Pancreas (tissue), 10 donors: ENCODE measurements at regions not wholly inside any gene's neighbourhood (a gene's known extent, or its start where the extent isn't known, plus 50 kb on each side); places are given as distances from the start of the nearest gene placed in this dataset.
"Not testable (repeated sequence)": the region's sequence is repeated elsewhere in the genome, so short reads cannot be mapped to it uniquely, and the experiment has no call there.

ENCODE experiments used
- ATAC-seq, 4 donors: fragments of 200-7000 bp; cut with Tn5 transposase; one replicate each; pipeline versions ENCODE4 v1.8.0 to v1.9.1; 2020; ENCODE audit warnings: mild to moderate bottlenecking in 4 of 4, moderate library complexity in 4 of 4
- DNase-seq, 6 donors: peaks; one replicate each; pipeline ENCODE4 v3.0.0-alpha.2; 2020
- FAIRE-seq: peaks from 2 replicates; lab custom pipeline; 2012; peaks lifted over from hg19 to GRCh38; lab: Jason Lieb, UNC
- H3K27ac ChIP-seq, 4 donors: fragments of 200-600 bp; sonication (generic); 1 replicate in 3 of 4; 2 replicates in 1 of 4; pipeline versions ENCODE4 v1.5.0 to v1.8.0; 2020
- H3K27me3 ChIP-seq, 4 donors: fragments of 200-600 bp; one replicate each; pipeline ENCODE4 v1.8.0; 2021
- H3K36me3 ChIP-seq, 3 donors: fragments of 200-600 bp; sonication (generic) in 1 of 3; one replicate each; pipeline versions ENCODE4 v1.5.0 to v1.8.0; 2020 to 2021
- H3K4me1 ChIP-seq, 3 donors: fragments of 200-600 bp; one replicate each; pipeline ENCODE4 v1.8.0; 2021
- H3K4me3 ChIP-seq, 4 donors: fragments of 200-600 bp; sonication (generic) in 2 of 4; one replicate each; pipeline versions ENCODE4 v1.5.0 to v1.8.0; 2020 to 2021
- H3K9me3 ChIP-seq, 4 donors: fragments of 200-600 bp; one replicate each; pipeline ENCODE4 v1.8.0; 2021
- WGBS, 2 donors: extraction: QIAGEN DNeasy Blood & Tissue Kit; methylation state at CpG; one replicate each; pipeline ENCODE4 v1.1.7; 2013; 5-methylcytosine and 5-hydroxymethylcytosine counted together
- intact Hi-C, 3 donors: fragments of 100-400 bp; cut with DNase I; formaldehyde crosslinking; loops; one replicate each; pipeline versions ENCODE4 v1.11.1 to v1.14.2; 2022
- TF ChIP-seq, protein P1 (sequence below), 4 donors: fragments of 200-600 bp; sonication (generic) in 3 of 4; IDR thresholded peaks; one replicate each; pipeline versions ENCODE4 v1.5.0 to v1.8.0; 2021; ENCODE audit warnings: antibody characterized with exemption in 4 of 4
- donor health status: healthy with polysubstance abuse.
- donor health status: DM: no; HTN: no; CAD: no; lungs with moderate emphysema.
- donor health status: DM: no; HTN: no; CAD: no.
- donor health status: control.
- donor health status: control.
- donor health status: Bipolar disorder and iron deficiency.
- donor health status: DM: yes; HTN: yes; CAD: no.
- donor health status: DM: no; HTN: no; CAD: no.
- donor health status: DM: no; HTN: no; CAD: no.
- donor health status: DM: yes; HTN: yes; CAD: no.

DNA sequence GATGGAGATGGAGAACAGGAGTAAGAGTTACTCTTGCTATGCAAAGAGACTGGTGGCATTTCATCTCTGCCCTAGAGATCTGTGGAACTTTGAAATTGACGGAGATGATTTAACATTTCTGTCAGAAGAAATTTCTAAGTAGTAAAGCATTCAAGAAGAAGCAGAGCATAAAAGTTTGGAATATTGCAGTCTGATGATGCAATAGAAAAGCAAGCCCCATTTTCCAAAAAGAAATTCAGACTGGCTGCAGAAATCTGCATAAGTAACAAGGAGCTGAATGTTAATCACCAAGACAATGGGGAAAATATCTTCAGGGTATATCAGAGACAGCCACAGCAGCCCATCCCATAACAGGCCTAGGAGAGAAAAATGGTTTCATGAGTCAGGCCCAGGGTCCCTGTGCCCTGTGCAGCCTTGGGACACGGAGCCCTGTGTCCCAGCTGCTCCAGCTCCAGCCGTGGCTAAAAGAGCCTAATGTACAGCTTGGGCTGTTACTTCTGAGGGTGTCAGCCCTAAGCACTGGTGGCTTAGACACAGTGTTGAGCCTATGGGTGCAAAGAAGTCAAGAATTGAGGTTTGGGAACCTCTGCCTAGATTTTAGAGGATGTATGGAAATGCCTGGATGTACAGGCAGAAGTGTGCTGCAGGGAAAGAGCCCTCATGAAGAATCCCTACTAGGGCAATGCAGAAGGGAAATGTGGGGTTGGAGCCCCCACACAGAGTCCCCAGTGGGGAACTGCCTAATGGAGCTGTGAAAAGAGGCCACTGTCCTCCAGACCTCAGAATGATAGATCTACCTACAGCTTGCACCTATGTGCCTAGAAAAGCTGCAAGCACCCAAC, 616.6 kb downstream of the SLC16A7 start:
- DNase-seq (no peak), FAIRE-seq (no peak), ATAC-seq (no peak)
- no peak overlapping the region for H3K27ac ChIP-seq
- intact Hi-C loops: no loop called here
- H3K27me3 ChIP-seq: no peaks in the 10 kb centered on the region
- no peak overlapping the region for H3K4me3 ChIP-seq
- no peaks in the 10 kb centered on the region for H3K9me3 ChIP-seq
- 91 to 92% methylated on average over 3 of the region's 3 CpGs for WGBS, 2 donors
- no peaks in the 10 kb centered on the region for H3K36me3 ChIP-seq
- peaks cover 0 to 3% (median 0%) of the 10 kb centered on the region in 3 donors for H3K4me1 ChIP-seq
- TF ChIP-seq, protein P1, sequence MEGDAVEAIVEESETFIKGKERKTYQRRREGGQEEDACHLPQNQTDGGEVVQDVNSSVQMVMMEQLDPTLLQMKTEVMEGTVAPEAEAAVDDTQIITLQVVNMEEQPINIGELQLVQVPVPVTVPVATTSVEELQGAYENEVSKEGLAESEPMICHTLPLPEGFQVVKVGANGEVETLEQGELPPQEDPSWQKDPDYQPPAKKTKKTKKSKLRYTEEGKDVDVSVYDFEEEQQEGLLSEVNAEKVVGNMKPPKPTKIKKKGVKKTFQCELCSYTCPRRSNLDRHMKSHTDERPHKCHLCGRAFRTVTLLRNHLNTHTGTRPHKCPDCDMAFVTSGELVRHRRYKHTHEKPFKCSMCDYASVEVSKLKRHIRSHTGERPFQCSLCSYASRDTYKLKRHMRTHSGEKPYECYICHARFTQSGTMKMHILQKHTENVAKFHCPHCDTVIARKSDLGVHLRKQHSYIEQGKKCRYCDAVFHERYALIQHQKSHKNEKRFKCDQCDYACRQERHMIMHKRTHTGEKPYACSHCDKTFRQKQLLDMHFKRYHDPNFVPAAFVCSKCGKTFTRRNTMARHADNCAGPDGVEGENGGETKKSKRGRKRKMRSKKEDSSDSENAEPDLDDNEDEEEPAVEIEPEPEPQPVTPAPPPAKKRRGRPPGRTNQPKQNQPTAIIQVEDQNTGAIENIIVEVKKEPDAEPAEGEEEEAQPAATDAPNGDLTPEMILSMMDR (IDR thresholded peaks at IDR 0.05): no peak

DNA sequence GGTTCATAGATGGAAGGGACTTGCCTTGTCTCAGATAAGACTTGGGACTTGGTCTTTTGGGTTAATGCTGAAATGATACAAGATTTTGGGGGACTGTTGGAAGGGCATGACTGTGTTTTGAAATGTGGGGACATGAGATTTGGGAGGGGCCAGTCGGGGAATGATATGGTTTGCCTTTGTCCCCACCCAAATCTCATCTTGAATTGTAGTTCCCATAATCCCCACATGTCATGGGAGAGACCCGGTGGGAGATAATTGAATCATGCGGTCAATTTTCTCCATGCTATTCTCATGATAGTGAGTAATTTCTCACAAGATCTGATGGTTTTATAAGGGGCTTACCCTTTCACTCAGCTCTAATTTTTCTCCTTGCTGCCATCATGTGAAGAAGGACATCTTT, 617.4 kb downstream of the SLC16A7 start:
- H3K36me3 ChIP-seq, intact Hi-C loops, H3K27me3 ChIP-seq, DNase-seq, H3K4me1 ChIP-seq, H3K9me3 ChIP-seq, H3K4me3 ChIP-seq, ATAC-seq, H3K27ac ChIP-seq, FAIRE-seq: not testable (repeated sequence)
- 80 to 89% methylated on average over 3 of the region's 3 CpGs for WGBS, 2 donors

DNA sequence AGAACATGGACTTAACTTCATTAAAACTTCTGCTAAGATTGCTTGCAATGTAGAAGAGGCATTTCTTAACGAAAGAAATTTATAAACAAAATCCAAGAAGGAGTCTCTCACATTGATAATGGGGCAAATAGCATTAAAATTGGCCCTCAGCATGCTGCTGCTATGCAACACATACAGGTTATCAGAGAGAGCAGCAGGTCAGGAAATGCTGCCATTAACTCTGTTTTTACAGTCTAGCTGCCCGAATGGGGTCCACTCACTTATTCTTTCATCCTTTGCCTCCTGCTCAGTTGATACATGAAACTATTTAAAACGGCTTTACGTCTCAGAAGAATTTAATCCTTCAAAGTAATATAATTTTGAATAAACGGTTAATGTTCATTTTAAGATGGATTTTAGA, 620.4 kb downstream of the SLC16A7 start:
- TF ChIP-seq, protein P1 (IDR thresholded peaks at IDR 0.05): no peak
- H3K27me3 ChIP-seq: no peaks in the 10 kb centered on the region
- no peaks in the 10 kb centered on the region for H3K4me1 ChIP-seq
- no peaks in the 10 kb centered on the region for H3K36me3 ChIP-seq
- DNase-seq (no peak), FAIRE-seq (no peak), ATAC-seq (no peak)
- no peaks in the 10 kb centered on the region for H3K9me3 ChIP-seq
- intact Hi-C loops: no loop called here
- no peak overlapping the region for H3K4me3 ChIP-seq
- 59 to 66% methylated on average over 5 of the region's 5 CpGs for WGBS, 2 donors
- H3K27ac ChIP-seq: no peak overlapping the region

DNA sequence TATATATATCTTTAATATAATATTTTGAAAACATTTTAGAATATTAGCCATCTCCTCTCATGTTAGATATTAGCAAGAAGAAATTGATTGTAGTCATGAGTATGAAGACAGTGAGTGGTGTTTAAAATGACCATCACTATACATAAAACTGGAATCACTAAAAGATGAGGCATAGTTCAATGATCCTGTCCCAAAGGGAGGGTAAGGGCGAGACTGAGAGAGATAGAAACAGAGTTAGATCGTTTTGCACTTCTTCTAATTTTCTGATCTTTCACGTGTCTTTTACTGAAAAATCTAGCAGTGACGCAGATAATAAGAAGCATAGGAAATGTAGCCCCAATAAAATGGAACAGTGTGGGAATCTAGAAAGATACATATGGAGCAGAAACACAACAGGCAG, 627.4 kb downstream of the SLC16A7 start:
- Histone ChIP-seq H3K36me3 (no peaks in the 10 kb centered on the region), H3K27ac (no peak overlapping the region), H3K4me1 (no peaks in the 10 kb centered on the region), H3K27me3 (no peaks in the 10 kb centered on the region), H3K9me3 (no peaks in the 10 kb centered on the region), H3K4me3 (no peak overlapping the region)
- no peak for ATAC-seq
- DNase-seq: no peak
- intact Hi-C loops: no loop called here
- no peak for FAIRE-seq
- TF ChIP-seq, protein P1 (IDR thresholded peaks at IDR 0.05): no peak
- WGBS, 2 donors: 54 to 70% methylated on average over 4 of the region's 4 CpGs

DNA sequence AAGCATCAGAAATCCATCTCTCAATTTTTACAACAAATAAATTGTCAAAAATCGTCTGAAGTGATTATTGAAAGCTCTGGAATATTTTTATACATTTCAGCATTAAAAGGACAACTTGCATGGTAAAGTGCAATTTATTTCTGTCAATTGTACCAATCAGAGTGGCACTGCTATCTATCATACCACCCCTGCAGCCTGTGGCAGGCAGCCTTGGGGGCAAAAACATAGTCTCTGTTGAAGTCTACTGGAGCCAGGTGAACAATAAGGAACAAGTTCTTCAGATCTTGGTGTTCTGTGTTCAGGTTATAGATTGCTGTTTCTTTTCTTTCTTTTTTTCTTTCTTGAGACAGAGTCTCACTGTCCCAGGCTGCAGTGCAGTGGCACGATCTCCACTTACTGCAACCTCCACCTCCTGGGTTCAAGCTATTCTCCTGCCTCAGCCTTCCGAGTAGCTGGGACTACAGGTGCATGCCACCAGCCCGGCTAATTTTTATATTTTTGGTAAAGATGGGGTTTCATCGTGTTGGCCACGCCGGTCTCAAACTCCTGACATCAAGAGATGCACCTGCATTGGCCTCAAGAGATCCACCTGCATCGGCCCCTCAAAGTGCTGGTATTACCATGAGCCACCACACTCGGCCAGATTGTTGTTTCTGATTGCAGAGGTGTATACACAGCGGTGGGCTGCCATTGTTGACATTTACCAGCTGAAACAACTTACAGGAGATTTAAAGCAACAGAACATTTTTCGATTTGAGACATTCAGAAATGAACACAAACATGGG, 629.6 kb downstream of the SLC16A7 start:
- no peaks in the 10 kb centered on the region for H3K27me3 ChIP-seq
- no peak for DNase-seq
- no peaks in the 10 kb centered on the region for H3K36me3 ChIP-seq
- no peaks in the 10 kb centered on the region for H3K9me3 ChIP-seq
- no peaks in the 10 kb centered on the region for H3K4me1 ChIP-seq
- intact Hi-C loops: no loop called here
- no peak for FAIRE-seq
- TF ChIP-seq, protein P1 (IDR thresholded peaks at IDR 0.05): no peak
- 73 to 80% methylated on average over 11 of the region's 11 CpGs for WGBS, 2 donors
- H3K4me3 ChIP-seq: no peak overlapping the region
- no peak for ATAC-seq
- H3K27ac ChIP-seq: no peak overlapping the region
